ENCODE measurements at regions not wholly inside any gene's neighbourhood (a gene's known extent, or its start where the extent isn't known, plus 50 kb on each side); places are given as distances from the start of the nearest gene placed in this dataset.

GRCh38 chr12:93019212-93019927 lies 90.3 kb upstream of the EEA1 start:
- intact Hi-C loops (cut with micrococcal nuclease), result no loop called here
- ChIA-PET CTCF (no interaction called here), POLR2A (no interaction called here)
- ATAC-seq (no peak), DNase-seq (no peak)
- TF ChIP-seq, protein P1, sequence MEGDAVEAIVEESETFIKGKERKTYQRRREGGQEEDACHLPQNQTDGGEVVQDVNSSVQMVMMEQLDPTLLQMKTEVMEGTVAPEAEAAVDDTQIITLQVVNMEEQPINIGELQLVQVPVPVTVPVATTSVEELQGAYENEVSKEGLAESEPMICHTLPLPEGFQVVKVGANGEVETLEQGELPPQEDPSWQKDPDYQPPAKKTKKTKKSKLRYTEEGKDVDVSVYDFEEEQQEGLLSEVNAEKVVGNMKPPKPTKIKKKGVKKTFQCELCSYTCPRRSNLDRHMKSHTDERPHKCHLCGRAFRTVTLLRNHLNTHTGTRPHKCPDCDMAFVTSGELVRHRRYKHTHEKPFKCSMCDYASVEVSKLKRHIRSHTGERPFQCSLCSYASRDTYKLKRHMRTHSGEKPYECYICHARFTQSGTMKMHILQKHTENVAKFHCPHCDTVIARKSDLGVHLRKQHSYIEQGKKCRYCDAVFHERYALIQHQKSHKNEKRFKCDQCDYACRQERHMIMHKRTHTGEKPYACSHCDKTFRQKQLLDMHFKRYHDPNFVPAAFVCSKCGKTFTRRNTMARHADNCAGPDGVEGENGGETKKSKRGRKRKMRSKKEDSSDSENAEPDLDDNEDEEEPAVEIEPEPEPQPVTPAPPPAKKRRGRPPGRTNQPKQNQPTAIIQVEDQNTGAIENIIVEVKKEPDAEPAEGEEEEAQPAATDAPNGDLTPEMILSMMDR (IDR thresholded peaks at IDR 0.05), result no peak
- Mint-ChIP-seq H3K36me3 (ENCODE audit: low read depth) (no peaks in the 10 kb centered on the region), H3K4me1 (ENCODE audit: low read depth) (no peaks in the 10 kb centered on the region), H3K4me3 (no peak overlapping the region), H3K27ac (no peak overlapping the region), H3K9me3 (no peaks in the 10 kb centered on the region), H3K27me3 (no peaks in the 10 kb centered on the region)

GRCh38 chr12:93019975-93020630 lies 91.0 kb upstream of the EEA1 start:
- CTCF ChIA-PET, result interaction anchor here (0.9 kb wide), 1 partner anchor 12 kb away, joined by 3 read pairs; no protein-coding TSS in a partner anchor
- ATAC-seq (no peak), DNase-seq (no peak)
- Mint-ChIP-seq H3K4me1 (ENCODE audit: low read depth) (no peaks in the 10 kb centered on the region), H3K36me3 (ENCODE audit: low read depth) (no peaks in the 10 kb centered on the region), H3K9me3 (no peaks in the 10 kb centered on the region), H3K27me3 (no peaks in the 10 kb centered on the region), H3K4me3 (no peak overlapping the region), H3K27ac (no peak overlapping the region)
- intact Hi-C loops (cut with micrococcal nuclease), result no loop called here
- POLR2A ChIA-PET, result no interaction called here
- TF ChIP-seq, protein P1 (IDR thresholded peaks at IDR 0.05), result no peak

- CTCF ChIA-PET, result interaction anchor here (0.9 kb wide), 1 partner anchor 11 kb away, joined by 3 read pairs; no protein-coding TSS in a partner anchor
Observed at GRCh38 chr12:93020631-93021597, 91.8 kb upstream of the EEA1 start.

GRCh38 chr12:93022603-93023340 lies 93.7 kb upstream of the EEA1 start:
- H3K4me3 Mint-ChIP-seq, result no peak overlapping the region
- CTCF ChIA-PET, result no interaction called here
- no peaks in the 10 kb centered on the region for H3K9me3 Mint-ChIP-seq
- ATAC-seq (no peak), DNase-seq (no peak)
- H3K4me1 Mint-ChIP-seq (ENCODE audit: low read depth), result no peaks in the 10 kb centered on the region
- POLR2A ChIA-PET, result interaction anchor here (0.5 kb wide), 1 partner anchor 461 kb away, joined by 3 read pairs; no protein-coding TSS in a partner anchor
- no peaks in the 10 kb centered on the region for H3K27me3 Mint-ChIP-seq
- intact Hi-C loops (cut with micrococcal nuclease), result no loop called here
- TF ChIP-seq, protein P1 (IDR thresholded peaks at IDR 0.05), result no peak
- H3K27ac Mint-ChIP-seq, result no peak overlapping the region
- no peaks in the 10 kb centered on the region for H3K36me3 Mint-ChIP-seq (ENCODE audit: low read depth)

More at GRCh38 chr12:93020631-93021597, 91.8 kb upstream of the EEA1 start:
- no peaks in the 10 kb centered on the region for H3K4me1 Mint-ChIP-seq (ENCODE audit: low read depth)
- H3K4me3 Mint-ChIP-seq, result no peak overlapping the region
- POLR2A ChIA-PET, result no interaction called here
- TF ChIP-seq, protein P1 (IDR thresholded peaks at IDR 0.05), result no peak
- no peaks in the 10 kb centered on the region for H3K27me3 Mint-ChIP-seq
- H3K36me3 Mint-ChIP-seq (ENCODE audit: low read depth), result no peaks in the 10 kb centered on the region
- ATAC-seq (no peak), DNase-seq (no peak)
- intact Hi-C loops (cut with micrococcal nuclease), result no loop called here
- no peaks in the 10 kb centered on the region for H3K9me3 Mint-ChIP-seq
- no peak overlapping the region for H3K27ac Mint-ChIP-seq
